ENCODE measurements at regions not wholly inside any gene's neighbourhood (a gene's known extent, or its start where the extent isn't known, plus 50 kb on each side); places are given as distances from the start of the nearest gene placed in this dataset.

DNA sequence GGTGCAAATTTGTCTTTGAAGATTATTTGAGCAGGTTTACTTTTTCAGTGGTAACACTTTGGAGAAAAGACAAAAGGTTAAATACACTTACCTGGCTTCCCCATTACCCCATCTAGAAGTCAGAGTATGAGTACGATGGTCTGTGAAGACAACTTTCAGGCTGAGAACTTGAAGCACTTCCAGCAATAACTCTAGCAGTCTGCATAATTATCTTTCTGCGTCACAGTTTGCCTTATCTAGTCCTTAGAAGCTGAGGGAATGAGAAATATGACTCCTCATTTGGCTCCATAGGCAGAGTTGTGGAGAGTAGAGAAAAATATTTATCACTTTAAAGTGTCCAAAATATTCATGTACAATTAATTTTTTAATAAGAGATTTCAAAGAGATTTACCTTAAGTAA, 323.4 kb upstream of the CAMK1G start:
- H3K27ac ChIP-seq = no peak overlapping the region
- TF ChIP-seq, protein P1, sequence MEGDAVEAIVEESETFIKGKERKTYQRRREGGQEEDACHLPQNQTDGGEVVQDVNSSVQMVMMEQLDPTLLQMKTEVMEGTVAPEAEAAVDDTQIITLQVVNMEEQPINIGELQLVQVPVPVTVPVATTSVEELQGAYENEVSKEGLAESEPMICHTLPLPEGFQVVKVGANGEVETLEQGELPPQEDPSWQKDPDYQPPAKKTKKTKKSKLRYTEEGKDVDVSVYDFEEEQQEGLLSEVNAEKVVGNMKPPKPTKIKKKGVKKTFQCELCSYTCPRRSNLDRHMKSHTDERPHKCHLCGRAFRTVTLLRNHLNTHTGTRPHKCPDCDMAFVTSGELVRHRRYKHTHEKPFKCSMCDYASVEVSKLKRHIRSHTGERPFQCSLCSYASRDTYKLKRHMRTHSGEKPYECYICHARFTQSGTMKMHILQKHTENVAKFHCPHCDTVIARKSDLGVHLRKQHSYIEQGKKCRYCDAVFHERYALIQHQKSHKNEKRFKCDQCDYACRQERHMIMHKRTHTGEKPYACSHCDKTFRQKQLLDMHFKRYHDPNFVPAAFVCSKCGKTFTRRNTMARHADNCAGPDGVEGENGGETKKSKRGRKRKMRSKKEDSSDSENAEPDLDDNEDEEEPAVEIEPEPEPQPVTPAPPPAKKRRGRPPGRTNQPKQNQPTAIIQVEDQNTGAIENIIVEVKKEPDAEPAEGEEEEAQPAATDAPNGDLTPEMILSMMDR (conservative IDR thresholded peaks at IDR 0.05) = no peak

DNA sequence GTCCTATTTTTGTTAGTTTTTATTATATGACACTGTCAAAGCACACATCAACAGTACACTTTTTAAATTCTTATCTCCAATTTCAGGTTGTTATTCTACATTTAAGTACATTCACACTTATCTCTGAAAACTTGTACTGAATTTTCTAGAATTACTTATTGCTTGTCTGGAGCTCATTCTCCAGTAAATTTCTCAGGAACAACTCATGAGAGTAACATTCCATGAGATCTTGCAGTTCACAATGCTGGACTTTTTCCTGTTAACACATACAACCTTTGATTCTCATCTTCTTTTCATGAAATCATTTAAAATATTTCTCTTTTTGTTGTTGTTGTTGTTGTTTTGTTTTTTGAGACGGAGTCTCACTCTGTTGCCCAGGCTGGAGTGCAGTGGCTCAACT, 320.9 kb upstream of the CAMK1G start:
- no peak overlapping the region for H3K27ac ChIP-seq
- TF ChIP-seq, protein P1 (conservative IDR thresholded peaks at IDR 0.05) = no peak

DNA sequence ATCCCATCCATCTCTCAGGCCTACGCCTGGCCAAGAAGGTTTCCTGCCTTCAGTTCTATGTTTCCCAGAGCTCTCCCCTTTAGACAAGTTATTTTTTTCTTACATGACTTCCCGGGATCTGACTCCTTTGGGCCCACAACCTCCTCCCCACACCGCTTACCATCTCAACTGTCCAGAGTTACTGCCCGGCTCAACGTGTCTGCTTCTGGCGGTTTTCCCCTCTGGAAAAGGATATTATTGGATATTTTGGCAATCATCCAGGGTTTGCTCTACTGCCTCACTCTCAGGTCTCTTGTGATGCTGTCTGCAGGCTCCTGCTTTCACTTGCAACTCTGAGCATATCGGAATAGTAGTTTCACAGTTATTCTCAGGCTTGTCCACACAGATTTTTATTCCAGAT, 318.2 kb upstream of the CAMK1G start:
- TF ChIP-seq, protein P1 (conservative IDR thresholded peaks at IDR 0.05) = no peak
- H3K27ac ChIP-seq = no peak overlapping the region

DNA sequence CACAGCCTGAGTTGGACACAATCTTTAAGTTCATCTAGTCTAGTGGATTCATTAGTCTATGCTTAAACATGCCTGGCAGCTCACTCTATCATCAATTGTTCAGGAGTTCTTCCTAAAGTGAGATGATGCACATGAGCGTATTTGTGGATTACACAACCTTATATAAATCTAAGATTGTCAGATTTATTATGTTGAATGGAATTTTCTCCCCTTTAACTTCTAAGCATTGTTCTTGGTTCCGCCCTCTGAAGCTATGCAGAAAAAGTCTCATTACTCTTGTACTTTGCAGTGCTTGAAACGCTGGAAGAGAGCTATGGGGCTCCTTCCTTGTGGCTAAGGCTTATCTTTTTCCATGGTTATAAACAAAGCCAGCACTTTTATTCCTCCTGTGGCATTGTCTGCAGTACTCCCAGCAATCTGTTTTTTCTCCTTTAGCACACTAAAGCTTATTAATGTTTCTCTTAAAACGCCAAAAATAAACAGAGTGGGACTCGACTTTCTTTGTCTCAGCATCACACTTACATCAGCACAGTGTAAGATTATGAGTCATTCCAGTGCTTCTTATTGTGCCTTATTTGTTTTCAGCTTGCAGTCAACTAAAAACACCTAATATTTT, 316.8 kb upstream of the CAMK1G start:
- TF ChIP-seq, protein P1 (conservative IDR thresholded peaks at IDR 0.05) = no peak
- H3K27ac ChIP-seq = no peak overlapping the region

DNA sequence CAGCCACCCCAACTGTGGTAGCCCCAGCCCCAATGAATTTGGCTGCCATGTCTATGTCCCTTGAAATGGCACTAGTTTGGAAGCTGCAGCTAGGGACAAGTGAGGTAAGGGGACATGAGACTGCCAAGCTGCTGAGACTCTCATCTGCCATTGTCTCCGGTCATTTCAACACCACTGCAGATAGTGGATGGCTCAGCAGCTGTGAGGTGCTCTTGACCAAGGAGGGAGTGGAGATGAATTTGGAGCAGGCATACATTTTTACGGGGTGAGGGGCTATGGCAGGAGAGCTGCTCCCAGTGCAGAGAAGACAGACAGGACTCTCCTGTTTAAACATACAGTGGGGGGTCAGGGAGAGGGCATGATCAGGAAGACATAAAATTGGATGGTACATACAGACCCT, 315.5 kb upstream of the CAMK1G start:
- no peak overlapping the region for H3K27ac ChIP-seq
- TF ChIP-seq, protein P1 (conservative IDR thresholded peaks at IDR 0.05) = no peak

DNA sequence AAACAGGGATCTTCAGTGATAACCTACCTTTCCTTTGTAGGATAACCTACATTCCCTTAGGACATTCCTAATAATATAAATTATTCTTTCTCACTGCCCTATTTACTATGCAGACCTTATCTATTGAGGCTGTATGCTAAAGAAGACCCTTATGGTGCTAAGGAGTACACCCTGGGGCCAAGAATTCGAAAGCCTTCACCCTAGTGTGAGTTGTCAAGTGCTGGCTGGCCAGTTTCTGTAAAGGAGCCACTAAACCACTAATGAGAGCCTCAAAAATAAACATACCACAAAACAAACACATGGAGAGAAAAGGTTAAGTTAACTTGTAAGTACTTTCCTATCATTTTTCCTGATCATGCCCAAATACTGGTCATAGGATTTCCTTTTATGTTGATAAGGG, 315.0 kb upstream of the CAMK1G start:
- no peak overlapping the region for H3K27ac ChIP-seq
- TF ChIP-seq, protein P1 (conservative IDR thresholded peaks at IDR 0.05) = no peak

DNA sequence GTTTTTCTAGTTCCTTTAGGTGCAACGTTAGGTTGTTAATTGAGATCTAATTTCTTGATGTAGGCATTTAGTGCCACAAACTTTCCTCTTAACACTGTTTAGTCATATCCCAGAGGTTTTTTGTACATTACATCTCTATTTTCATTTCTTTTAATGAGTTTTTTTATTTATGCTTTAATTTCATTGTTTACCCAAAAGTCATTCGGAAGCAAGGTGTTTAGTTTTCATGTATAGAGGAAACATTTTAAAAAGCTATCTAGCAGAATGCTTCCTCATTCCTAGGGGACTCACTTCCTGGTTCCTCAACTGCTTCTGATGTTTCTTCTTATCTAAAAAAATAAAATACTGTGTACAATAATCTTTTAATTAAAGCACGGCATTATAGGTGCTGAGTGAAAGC, 307.2 kb upstream of the CAMK1G start:
- H3K27ac ChIP-seq = no peak overlapping the region
- TF ChIP-seq, protein P1 (conservative IDR thresholded peaks at IDR 0.05) = no peak
